CD4-positive, alpha-beta T cell treated with Interleukin-21 for 1 hour (primary cell): ENCODE measurements at regions not wholly inside any gene's neighbourhood (a gene's known extent, or its start where the extent isn't known, plus 50 kb on each side); places are given as distances from the start of the nearest gene placed in this dataset.

Experiments used
- DNase-seq: peaks from one replicate; pipeline ENCODE4 v3.0.0-alpha.2; 2020

DNA sequence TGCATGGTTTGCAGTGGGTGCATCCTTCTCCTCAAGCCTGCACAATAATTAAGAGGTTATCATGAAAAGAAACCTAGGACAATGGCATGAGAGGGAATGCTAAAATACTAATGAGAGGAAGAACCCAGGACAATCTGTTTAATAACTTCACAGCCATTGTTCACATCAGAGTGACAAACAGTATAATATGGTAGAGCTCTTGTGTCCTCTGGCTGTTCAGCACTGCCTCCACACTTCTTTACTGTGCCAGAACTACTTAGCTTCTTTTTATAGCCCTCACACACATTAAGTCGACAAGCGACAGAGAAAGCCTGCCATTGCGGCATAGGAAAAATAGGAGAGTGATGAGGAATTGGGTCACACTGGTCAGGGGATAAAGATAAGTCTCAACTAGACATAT is 65.0 kb upstream of the MEIS2 start:
- no peak for DNase-seq

DNA sequence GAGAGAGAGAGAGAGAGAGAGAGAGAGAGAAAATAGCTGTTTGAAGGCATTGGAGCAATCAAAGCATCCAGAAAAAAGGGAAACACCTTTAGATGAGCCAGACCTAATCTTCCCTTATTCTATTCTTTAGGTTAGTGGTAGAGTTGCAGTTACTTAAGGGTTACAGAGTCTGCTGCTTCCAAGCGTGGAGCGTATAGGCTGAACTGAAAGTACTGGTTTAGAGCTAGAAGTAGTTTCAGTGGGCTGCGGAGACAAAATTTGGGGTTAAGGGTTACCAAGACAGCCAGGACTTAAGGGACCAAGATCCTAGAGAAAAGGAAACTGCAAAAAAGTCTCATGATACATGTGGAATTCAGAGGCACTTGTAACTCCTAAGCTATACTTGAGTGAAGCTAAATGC is 66.1 kb upstream of the MEIS2 start:
- DNase-seq, result no peak

DNA sequence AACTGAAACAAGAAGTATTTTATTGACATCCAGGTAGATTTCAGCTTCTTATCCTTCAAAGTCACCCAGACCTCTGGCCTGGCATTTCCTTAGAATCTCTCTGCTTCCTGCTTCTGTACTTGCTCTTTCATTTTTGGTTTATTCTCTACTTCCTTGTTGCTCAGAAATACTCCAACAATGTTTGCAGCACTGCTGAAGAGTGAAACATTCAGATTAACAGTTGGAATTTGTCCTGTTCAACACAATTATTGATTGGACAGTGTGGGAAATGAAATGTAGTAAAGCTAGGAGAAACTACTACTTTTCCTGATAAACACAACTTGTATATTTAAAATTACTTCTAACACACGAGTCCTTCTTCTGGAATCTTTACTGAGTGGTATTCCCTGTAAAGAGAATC is 81.0 kb upstream of the MEIS2 start:
- DNase-seq, result no peak

DNA sequence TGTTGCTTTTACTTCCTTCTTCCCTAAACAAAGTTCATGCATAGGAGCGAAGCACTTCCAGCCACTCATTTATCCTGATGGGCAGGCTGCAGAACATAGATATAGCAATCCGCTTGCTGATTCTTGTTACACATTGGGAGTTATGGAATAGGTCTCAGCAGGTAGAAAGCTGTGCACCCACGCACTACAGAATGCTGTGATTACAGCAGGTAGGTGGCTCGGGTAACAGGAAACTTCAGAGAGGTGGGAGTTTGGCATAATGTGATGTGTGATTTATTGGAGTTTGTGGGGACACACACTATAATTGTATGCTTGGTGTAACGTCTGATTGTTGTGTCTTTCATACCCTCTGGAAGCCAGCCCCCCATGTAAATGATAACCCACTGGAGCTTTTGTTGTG is 99.2 kb upstream of the MEIS2 start:
- no peak for DNase-seq

DNA sequence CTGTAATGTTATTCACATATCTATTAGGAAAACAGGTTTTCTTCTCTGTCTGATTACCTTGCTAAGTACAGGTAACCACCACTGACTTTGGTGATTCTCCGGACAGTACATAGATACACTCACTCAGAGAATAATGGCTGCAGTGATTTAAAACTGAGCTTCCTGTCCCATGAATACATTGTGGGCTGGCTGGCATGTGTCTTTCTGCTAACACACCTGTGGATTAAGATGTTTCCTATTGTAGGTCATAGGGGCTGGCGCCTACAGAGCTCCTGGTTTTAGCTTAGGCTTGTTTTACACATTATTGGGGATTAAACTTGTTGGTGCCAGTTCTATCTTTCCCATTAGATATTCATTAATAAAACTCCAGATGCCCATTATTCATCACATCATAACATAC is 102.7 kb upstream of the MEIS2 start:
- no peak for DNase-seq

DNA sequence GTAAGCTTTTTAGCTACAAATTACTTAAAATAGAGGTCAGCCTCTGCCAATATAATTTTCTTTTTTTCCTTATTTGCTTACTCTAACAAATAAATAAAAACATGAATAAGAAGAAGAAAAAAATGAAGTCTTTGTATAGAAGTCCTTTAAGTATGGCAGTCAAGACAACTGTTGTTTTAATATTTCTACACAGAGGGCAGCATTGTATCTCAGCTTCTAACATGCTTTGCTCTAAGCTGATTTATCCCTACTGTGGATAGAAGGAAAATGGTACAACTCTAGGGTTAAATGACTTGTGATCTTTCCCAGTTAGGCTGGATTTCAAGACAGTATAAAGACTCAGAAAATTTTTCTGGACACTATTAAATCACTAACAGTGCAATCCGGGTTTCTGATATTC is 104.3 kb upstream of the MEIS2 start:
- no peak for DNase-seq

DNA sequence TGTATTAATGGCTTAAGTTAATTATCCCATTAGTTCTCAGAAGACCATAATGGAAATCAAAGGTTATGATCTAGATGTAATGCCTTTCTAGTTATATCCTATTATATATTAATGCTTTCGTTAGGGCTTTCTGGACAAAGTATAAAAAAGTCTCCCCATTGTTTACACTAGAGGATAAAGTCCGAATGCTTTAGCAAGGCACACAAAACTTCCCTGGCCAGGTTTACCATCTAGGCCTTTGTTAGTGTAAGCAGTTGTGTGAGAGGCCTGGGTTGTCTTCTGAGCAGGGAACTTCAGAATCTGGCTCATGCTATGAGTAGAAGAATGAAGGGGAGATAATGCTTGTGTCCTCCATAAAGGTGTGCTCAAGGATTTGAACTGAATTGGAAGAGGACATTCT is 106.3 kb upstream of the MEIS2 start:
- no peak for DNase-seq

DNA sequence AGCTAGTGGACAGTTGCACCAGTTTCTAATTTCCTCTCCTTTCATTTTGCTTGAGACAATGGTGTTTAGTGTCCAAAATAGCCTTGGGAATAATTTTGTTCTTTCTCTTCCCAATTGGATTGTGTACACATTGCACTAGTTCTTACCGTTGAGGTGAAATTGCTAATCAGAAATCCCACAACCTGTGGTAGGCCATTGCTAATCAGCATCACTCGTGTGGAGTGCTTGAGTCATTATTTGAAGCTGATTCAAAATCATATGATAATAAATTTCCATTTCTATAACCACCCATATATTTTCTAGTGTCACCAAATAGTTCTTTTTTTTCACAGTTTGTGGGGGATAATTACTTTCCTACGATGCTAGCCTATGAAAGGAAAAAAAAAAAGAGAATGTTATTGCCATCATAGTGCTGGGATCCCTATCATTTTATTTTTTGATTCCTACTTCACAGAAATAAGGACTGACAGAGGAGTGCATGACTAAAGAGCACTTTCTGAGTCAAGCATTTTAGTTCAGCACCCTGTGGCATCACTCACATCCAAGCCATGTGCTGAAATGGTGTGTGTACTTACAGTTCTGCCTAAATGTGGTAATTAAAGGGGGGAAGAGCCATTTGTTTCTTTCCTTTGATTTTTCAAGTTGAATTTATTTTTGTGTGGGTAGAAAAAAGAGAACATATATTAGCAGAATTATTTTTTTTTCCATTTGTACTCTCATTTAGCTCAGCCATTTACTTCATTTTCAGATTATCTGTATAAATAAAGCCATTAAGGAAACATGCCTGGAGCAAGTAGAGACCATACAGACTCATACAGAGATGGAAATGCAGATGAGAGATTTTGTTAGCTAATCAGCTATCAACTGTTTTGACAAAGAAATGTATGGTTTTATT is 108.0 kb upstream of the MEIS2 start:
- no peak for DNase-seq

DNA sequence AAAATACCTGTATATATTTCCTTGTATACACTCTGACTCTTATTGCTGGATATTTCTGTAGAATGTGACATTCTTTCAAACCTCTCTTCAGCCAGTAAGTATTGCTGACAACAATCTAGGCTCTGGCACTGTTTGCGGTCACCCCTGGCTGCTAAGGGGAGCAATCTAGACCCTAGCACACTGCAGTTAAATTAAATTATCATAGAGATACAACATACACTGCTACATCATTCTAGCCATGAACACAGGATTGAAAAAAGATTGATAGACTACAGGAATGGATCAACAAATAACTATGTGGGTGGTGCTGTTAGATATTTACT is 108.7 kb upstream of the MEIS2 start:
- DNase-seq, result no peak

DNA sequence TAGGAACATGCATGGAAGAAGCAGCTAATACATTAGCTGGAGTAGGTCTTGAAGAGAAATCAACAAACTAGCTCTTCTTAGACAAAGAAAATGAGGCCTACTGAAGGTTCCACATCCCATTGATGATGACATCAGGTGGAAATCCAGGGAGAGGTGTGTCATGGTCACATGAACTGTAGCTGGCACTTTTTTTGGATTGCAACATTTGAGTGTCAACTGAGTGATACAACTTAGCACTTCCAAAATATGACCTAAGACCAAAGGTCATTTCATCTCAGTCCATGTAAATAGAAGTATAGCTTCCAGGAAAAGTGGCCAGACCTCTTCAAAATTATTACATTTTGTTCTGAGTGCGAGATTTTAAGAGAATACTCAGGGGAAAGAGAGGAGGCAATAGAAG is 117.2 kb upstream of the MEIS2 start:
- DNase-seq, result no peak

DNA sequence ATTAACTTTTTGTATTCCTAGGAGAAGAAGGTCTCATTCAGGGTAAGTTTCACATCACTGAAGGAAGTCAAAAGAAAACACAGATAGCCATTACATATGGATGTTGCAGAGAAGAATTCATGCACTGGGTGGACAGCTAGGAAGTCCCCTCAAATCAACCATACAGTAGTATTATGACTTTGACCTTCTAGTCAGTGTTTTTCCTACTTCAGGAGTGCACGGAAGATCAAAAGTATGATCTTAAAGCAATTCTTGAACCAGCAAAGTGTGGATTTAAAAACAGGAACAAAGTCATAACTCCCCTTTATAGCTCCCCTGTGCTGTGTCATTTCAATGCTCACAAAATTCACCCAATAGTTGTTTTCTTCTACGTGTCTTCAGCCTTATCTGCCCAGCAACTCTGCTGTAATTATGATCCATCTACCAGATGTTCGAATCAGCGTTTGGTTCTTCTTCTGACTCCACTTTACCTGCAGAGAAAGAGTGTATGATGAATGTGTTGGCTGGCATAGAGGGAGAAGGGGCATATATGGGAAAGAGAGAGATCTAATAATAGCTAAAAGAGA is 118.1 kb upstream of the MEIS2 start:
- DNase-seq, result no peak

DNA sequence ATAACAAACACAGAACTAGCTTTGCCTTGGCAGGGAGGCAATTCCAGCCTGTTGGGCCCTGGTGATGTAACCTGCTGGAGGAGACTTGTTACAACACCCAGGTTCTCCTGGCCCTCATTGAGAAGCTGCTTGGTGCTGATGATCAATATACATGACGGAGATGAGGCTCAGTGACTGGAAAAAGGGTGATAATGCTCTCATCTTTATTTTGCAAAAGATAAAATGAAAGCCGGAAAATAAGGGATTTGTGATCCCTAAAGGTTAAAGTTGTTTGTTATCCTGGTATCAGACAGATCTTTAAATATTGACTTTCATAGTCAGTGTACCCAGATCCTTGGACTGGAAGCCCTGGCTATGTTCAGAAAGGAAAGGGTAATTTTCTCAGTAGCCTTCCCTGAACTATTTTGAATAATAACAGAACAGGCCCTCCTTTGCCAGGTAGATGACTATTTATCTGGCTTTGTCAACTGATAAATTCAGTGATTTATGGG is 118.9 kb upstream of the MEIS2 start:
- DNase-seq, result no peak

DNA sequence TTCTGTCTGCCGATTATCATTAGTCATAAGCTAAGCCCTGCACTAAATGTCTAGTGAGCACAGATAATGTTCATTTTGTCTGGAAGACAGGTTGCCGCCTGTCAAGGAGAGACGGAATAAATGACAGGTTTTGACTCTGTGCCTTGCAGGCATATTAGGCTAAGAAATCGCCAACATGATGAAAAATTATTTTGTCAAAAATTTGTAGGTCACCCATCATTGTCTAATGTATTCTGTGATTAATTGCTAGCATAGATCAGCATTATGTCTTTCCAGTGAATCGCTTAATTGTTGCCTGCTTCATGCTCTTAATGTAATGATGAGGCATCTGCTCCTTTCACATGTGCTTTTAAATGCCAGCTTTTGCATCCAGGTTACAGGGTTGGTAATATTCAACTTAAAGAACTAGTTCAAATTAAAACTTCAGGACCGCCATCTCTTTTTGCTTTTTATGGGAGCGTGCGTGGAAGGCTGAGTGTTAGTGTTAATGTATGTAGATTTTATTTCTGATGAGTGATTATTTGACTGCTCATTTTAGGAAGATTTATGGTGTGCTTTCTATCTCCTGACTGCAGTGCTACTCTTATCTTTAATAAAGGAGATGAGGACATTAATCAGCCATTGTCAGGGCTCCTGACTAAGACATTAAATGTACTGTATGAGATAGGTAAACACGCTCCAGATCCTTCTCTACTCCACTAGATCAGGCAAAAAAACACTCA is 120.8 kb upstream of the MEIS2 start:
- DNase-seq, result no peak

DNA sequence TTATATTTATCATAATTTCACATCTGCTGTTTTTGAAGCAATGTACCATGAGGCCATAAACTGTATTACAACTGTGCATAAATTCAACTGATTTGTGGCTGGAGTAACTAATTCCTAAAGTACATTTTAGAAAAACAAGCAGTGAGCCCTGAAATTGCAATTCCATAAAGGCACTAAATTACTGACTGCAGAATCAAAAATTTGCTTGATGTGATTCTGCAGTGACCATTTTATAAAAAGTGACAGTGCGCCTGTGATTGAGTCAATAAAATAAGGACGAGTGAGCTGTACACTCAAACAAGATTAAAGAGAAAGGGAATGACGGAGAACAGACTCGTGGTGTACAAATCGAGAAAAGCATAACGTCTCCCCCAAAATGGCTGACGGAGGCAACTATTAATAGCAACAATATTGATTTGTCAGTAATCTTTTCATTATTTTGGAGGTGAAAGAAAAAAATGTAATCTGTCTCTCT is 121.4 kb upstream of the MEIS2 start:
- no peak for DNase-seq

DNA sequence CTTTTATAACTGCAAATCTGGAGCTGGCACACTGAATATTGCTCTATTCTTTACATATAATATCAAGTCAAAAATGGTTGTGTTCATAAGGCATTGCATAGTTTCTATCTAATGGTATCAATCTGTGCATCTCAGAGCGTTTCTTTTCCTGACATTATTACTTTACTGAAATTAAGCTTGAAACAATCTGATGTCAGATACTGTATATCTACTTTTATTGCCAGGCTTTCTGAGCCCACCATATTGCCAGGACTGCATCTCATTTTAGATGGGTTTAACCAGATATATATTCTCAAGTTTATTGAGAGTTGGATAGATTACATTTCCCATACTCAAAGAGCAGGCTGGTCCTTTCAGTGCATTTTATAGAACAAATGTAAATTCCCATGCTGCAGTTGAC is 122.7 kb upstream of the MEIS2 start:
- DNase-seq, result no peak

DNA sequence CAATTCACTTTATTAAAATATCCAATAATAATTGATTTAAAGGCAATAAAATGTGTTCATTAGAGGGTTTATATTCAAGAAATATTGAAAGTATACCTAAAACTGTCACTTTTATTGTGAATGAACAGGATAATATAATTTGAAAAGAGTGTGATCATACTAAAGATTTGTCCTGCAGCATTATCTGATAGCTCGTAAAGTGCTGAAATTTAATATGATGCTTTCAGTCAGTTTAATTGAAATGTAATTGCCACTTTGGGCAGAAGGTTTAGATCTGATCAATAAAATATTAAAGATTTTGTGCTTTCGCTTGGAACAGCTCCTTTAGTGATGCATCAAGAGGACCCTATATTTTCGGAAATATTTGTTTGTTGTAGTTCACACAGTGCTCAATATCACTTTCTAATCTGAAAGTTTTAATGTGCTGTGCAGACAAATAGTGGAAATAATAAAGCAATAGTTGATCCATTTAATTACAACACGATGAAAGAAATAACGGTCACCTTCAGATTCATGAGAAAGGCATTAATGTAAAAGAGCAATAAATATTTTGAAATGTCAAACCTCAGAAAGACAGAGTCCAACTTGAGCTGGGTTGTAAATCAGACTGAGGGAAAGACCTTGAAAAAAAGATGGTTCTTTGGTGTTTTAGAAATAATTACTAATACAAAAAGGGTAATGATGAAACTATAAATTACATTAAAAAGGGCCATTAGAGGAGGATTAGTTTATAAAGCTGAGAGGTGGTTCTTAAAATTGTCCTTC is 129.7 kb upstream of the MEIS2 start:
- no peak for DNase-seq

DNA sequence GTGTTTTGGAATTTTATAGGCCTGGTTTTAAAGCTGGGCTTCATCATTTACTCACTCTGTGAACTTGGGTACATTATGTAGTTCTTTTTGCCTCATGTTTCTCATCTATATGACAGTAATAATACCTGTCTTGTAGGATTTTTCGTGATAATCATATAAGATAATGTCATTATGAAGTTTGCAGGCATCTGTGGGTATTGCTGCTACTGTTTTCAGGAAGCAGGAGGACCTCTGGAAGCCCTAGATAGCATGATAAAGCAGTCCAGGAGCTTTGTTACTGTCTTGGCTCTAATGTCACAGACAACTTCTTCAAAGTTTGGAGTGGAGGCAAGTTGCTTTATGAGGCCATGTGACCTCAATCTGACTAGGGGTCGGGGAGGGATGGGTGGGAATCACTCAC is 145.0 kb upstream of the MEIS2 start:
- no peak for DNase-seq

DNA sequence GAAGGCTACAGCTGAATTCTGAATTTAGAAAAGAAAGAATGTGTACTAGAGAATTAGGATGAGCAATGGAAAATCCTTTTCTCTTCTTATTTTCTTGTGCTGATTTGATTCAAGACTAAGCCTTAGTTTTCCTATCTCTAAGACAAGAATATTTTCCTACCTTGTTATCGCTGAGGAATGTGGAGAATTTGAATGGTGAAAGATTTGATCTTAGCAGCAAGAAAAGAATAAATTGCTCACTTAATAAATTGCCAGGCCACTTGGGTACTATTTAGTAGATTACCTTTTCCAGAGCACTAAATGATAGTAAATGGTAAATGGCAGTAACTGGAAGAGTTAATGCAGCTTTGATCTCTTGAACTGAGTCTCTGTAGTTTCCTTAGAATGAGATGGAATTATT is 145.7 kb upstream of the MEIS2 start:
- DNase-seq, result no peak

DNA sequence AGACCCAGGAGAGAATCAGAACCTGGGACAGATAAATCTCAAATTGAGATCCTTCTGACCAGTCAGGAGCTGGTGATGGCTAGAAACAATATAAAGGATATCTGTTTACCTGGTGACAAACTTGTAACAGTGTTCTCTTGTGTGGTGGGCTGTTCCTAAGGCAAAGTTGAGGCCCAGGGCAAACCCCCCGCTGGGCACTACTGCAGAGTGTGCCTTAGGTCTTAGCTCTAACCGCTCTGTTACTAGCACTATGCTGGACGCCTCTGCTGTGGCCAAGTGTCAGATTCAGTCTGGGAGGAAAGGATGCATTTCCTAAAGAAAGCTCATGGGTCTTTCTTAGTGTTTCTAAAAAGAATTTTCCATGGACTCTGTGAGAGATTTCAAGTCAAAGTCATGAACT is 146.5 kb upstream of the MEIS2 start:
- DNase-seq, result no peak

DNA sequence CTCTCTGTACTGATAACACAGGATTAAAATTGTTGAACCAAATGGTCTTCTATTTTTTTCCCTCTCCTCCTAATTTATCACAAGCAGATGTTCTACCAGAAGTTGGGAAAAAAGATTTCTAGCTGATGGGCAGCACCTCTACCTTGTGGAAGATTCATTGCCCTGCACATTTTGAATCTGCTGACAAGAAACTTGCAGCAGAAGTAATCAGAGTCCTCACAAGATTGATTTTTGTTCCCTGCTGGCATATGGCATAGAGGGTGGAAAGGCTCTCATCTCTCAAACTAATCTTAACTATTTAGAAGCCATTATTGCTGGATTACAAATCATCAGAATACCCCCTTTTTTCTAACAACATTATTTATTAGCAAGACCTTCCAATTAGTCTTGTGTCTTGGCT is 148.9 kb upstream of the MEIS2 start:
- no peak for DNase-seq

DNA sequence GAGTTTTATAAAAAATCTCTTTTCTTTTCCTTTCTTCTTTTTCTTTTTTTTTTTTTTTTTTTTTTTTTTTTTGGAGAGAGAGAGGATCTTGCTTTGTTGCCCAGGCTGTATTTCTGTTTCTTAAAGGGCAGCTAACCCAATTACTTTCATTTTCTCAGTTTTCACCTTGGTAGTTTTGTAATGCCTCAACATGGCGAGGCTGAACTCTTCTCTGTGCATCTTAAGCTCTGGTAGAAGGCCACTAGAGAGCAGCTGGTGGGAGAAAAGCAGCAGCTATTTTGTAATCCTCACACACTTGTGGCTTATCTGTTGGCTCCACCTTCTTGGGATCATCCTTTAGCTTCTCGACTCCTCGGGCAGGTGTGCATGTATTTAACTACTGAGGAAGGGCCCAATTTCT is 152.2 kb upstream of the MEIS2 start:
- DNase-seq, result no peak

DNA sequence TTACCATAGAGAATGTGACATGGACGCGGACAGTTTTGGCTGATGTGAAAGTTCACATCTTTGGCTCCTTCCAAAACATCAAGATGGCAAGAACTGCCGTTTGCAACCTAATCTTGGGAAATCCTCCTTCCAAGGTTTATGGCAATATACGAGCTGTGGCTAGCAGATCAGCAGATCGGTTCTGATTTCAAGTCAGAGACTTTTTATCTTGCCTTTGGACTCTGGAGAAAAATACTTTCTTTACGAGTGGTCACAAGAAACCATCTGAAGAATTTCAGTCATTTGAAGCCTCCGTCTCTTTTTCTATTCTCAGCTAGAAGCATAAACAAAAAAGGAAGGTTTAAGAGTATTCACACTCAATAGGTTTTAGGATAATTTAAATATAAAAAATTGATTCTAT is 153.5 kb upstream of the MEIS2 start:
- DNase-seq, result no peak

DNA sequence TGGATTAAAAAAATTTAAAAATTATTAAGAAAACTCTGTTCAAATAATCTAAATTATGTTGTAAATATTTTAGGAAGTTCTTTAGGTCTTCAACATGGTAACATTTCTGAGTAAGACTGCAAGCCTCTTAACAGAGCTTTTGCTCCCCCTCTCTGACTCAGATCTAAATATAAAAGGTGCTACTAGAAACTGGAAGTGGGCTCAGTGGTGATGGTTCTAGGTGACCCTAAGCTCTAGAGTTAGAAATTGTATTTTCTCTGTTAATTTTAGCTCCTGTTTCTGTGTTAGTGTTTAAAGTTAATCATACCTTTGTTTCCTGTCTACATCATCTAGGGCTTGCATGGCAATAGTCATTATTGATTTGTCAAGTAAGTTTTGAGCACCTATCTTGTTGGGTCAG is 159.9 kb upstream of the MEIS2 start:
- no peak for DNase-seq
